MCF 10A (cell line): ENCODE measurements at regions not wholly inside any gene's neighbourhood (a gene's known extent, or its start where the extent isn't known, plus 50 kb on each side); places are given as distances from the start of the nearest gene placed in this dataset.

Experiments
- BruUV-seq: library from RNA; stranded (reverse); fragments of 400-500 nt; replicated peaks from 2 replicates; lab custom pipeline; 2021; lab: Mats Ljungman, UMichigan
- CTCF ChIA-PET: fragments of 300-600 bp; sonication (Branson Sonifier 250); formaldehyde crosslinking; extraction: SDS; loops from one replicate; lab custom pipeline; 2021; ENCODE audit warnings: antibody characterized with exemption, inconsistent platforms; lab: Yijun Ruan, JAX
- POLR2A ChIA-PET: fragments of 300-600, 350-650 bp; sonication (Branson Sonifier 250); formaldehyde crosslinking; extraction: SDS; loops from one replicate; lab custom pipeline; 2020; ENCODE audit warnings: antibody characterized with exemption, inconsistent platforms; lab: Yijun Ruan, JAX
- DNase-seq: peaks from one replicate; pipeline ENCODE4 v3.0.0-alpha.2; 2018; ENCODE audit not compliant: unreplicated experiment
- H3K27ac Mint-ChIP-seq: one replicate; pipeline ENCODE4 v1.8.0; 2022; ENCODE audit warnings: mild to moderate bottlenecking, low read depth, mixed read lengths; ENCODE audit not compliant: unreplicated experiment
- H3K27me3 Mint-ChIP-seq: one replicate; pipeline ENCODE4 v1.8.0; 2022; ENCODE audit warnings: mixed read lengths; ENCODE audit not compliant: insufficient read depth, unreplicated experiment
- H3K36me3 Mint-ChIP-seq: one replicate; pipeline ENCODE4 v1.8.0; 2022; ENCODE audit warnings: mild to moderate bottlenecking, moderate library complexity, mixed read lengths; ENCODE audit not compliant: insufficient read depth, unreplicated experiment
- H3K4me1 Mint-ChIP-seq: one replicate; pipeline ENCODE4 v1.8.0; 2022; ENCODE audit warnings: mixed read lengths; ENCODE audit not compliant: insufficient read depth, unreplicated experiment
- H3K4me3 Mint-ChIP-seq: one replicate; pipeline ENCODE4 v1.8.0; 2022; ENCODE audit warnings: mild to moderate bottlenecking, moderate library complexity, mixed read lengths; ENCODE audit not compliant: unreplicated experiment
- H3K9me3 Mint-ChIP-seq: one replicate; pipeline ENCODE4 v1.8.0; 2022; ENCODE audit warnings: mixed read lengths; ENCODE audit not compliant: unreplicated experiment
- CTCF ChIP-seq: fragments of 200-600 bp; IDR thresholded peaks from one replicate; pipeline ENCODE4 v1.8.0; 2022; ENCODE audit warnings: antibody characterized with exemption, mild to moderate bottlenecking; ENCODE audit not compliant: unreplicated experiment
- intact Hi-C: fragments of 100-400 bp; cut with micrococcal nuclease; formaldehyde crosslinking; loops from 2 replicates; pipeline ENCODE4 v1.14.1; 2022

GRCh38 chr1:29807689-29808088 is 571.4 kb downstream of the PTPRU start:
- ChIA-PET POLR2A (no interaction called here), CTCF (no interaction called here)
- DNase-seq = no peak

DNA sequence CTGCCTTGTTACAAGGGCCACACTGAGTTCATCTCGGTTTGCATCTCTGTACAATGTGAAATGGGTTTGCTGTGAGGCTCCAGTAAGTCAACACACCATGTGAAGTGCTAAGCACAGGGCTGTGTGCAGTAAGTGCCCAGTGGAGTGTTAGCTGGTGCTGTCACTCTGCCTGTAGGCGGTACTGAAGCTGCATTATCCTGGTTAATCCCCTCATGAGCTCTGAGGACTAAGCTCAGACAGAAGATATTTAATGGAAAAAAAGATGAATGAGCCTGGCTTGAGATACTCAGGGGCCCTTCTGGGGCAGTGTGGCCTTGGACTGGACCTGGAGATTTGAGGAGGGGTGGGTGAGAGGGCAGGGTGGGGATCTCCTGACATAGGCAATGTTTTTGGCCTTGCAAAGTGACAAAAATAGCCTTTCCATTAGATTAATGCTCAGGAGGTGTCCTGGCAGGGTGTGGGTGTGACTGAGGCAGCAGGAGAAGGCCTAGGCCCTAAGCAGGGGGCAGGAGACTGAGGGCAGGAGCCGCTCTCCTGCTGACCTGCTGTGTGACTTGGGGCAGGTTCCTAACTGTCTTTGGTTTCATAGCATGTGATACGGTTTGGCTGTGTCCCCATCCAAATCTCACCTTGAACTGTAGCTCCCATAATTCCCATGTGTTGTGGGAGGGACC is 570.5 kb downstream of the PTPRU start:
- H3K9me3 Mint-ChIP-seq = no peaks in the 10 kb centered on the region
- DNase-seq = no peak
- H3K4me1 Mint-ChIP-seq = no peaks in the 10 kb centered on the region
- POLR2A ChIA-PET = no interaction called here
- H3K27ac Mint-ChIP-seq = no peak overlapping the region
- BruUV-seq = no TSS peak
- intact Hi-C loops = no loop called here
- H3K36me3 Mint-ChIP-seq = no peaks in the 10 kb centered on the region
- peaks cover 13% of the 10 kb centered on the region for H3K27me3 Mint-ChIP-seq
- H3K4me3 Mint-ChIP-seq = no peak overlapping the region
- CTCF ChIA-PET = no interaction called here
- no peak for TF ChIP-seq CTCF

More at GRCh38 chr1:29807689-29808088, 571.4 kb downstream of the PTPRU start:
- no peaks in the 10 kb centered on the region for H3K4me1 Mint-ChIP-seq
- no peak for TF ChIP-seq CTCF
- peaks cover 4% of the 10 kb centered on the region for H3K27me3 Mint-ChIP-seq
- no peaks in the 10 kb centered on the region for H3K36me3 Mint-ChIP-seq
- no peaks in the 10 kb centered on the region for H3K9me3 Mint-ChIP-seq
- BruUV-seq = no TSS peak
- intact Hi-C loops = no loop called here
- no peak overlapping the region for H3K4me3 Mint-ChIP-seq
- H3K27ac Mint-ChIP-seq = no peak overlapping the region

GRCh38 chr1:29805896-29806160 is 569.5 kb downstream of the PTPRU start:
- ChIA-PET POLR2A (no interaction called here), CTCF (interaction anchor here (1.1 kb wide), 1 partner anchor 575 kb away, joined by 3 read pairs; no protein-coding TSS in a partner anchor)
- no peak for DNase-seq
- intact Hi-C loops = no loop called here
- no peak overlapping the region for H3K27ac Mint-ChIP-seq
- no peak for TF ChIP-seq CTCF
- no peaks in the 10 kb centered on the region for H3K9me3 Mint-ChIP-seq
- peaks cover 17% of the 10 kb centered on the region for H3K27me3 Mint-ChIP-seq
- no peak overlapping the region for H3K4me3 Mint-ChIP-seq
- no TSS peak for BruUV-seq
- H3K4me1 Mint-ChIP-seq = no peaks in the 10 kb centered on the region
- H3K36me3 Mint-ChIP-seq = no peaks in the 10 kb centered on the region

DNA sequence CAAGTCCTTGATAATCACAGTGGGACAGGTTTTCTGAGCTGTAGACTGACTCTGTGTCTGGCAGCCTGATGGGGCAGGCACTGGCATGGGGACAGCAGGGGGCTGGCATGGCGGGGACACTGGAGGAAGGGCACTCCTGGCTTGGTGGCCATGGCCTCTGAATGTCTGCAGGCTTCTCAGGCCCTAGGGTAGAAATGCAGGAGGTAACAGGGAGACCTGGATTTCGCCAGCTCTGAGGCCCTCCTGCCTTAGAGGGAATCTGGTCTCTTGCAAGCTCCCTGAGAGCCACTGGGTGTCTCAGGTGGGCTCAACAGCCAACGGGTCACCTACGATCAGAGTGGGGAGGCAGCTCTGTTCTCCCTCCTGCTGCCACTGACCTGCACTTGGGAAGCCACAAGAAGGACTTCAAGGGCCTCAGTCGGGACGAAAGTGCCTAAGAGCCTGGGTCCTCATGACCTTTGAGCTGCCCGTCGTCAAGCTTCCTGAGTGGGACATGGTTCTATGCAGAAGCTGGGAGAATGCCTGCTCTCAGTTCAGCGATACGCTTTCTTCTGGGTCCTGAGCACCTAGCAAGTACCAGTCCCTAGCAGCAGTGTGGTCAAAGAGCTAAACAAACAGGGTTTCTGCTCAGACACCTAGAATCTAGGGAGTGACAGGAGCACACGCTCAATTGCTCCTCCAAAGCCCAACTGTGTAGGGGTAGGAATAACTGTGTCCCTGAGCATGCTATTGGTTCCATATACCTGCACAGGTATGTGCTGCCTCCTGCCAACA is 569.0 kb downstream of the PTPRU start:
- no peak overlapping the region for H3K4me3 Mint-ChIP-seq
- CTCF ChIA-PET = interaction anchor here (0.6 to 1.1 kb wide), 3 partner anchors 575 to 871 kb away, joined by 3 read pairs; no protein-coding TSS in a partner anchor

More for the DNA sequence above, 569.0 kb downstream of the PTPRU start:
- Mint-ChIP-seq H3K36me3 (no peaks in the 10 kb centered on the region), H3K9me3 (no peaks in the 10 kb centered on the region), H3K27ac (no peak overlapping the region), H3K4me1 (no peaks in the 10 kb centered on the region), H3K27me3 (peaks cover 17% of the 10 kb centered on the region)
- BruUV-seq = no TSS peak
- intact Hi-C loops = no loop called here
- POLR2A ChIA-PET = no interaction called here
- DNase-seq = no peak
- no peak for TF ChIP-seq CTCF
